ENCODE measurements at regions not wholly inside any gene's neighbourhood (a gene's known extent, or its start where the extent isn't known, plus 50 kb on each side); places are given as distances from the start of the nearest gene placed in this dataset.

DNA sequence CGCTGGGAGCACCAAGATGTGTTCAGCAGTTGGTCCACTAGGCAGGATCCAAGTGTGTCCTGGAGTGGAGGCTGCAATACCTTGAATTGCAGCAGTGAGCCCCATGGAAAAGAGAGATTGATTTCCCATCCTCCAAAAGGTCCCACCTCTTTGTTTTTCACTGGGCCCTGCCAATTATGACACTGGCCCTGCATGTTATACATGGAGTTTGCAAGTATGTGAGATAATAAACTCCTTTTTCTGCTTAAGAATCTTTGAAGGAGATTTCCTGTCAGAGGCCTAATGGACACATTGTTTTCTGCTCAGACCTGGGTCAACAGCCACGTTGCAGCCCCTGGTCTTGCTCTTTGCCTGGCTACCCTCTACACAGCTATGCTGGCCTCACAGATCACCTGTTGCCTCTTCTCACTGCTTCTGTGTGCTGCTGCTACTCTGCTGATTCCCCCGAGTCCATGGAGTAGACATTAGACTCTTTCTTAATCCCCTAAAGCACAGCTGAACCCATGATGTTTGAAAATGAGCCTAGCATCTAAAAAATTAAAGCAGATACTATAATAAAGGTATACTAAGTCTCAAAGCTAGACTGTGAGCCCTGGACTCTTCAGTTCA lies 341.9 kb upstream of the CDH11 start:
- TF ChIP-seq, protein P1, sequence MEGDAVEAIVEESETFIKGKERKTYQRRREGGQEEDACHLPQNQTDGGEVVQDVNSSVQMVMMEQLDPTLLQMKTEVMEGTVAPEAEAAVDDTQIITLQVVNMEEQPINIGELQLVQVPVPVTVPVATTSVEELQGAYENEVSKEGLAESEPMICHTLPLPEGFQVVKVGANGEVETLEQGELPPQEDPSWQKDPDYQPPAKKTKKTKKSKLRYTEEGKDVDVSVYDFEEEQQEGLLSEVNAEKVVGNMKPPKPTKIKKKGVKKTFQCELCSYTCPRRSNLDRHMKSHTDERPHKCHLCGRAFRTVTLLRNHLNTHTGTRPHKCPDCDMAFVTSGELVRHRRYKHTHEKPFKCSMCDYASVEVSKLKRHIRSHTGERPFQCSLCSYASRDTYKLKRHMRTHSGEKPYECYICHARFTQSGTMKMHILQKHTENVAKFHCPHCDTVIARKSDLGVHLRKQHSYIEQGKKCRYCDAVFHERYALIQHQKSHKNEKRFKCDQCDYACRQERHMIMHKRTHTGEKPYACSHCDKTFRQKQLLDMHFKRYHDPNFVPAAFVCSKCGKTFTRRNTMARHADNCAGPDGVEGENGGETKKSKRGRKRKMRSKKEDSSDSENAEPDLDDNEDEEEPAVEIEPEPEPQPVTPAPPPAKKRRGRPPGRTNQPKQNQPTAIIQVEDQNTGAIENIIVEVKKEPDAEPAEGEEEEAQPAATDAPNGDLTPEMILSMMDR (IDR thresholded peaks at IDR 0.05): no peak
- no peak for TF ChIP-seq POLR2AphosphoS5 (IDR thresholded peaks at IDR 0.05; ENCODE audit: insufficient read depth in 1 of 2, low read depth in 1 of 2)
- TF ChIP-seq POLR2A (IDR thresholded peaks at IDR 0.05): no peak
- no peak for DNase-seq (ENCODE audit: extremely low spot score in 2 of 2)
- intact Hi-C loops (cut with DNase I): no loop called here
- H3K36me3 ChIP-seq: no peaks in the 10 kb centered on the region
- H3K4me3 ChIP-seq: no peak overlapping the region
- no peaks in the 10 kb centered on the region for H3K9me3 ChIP-seq
- H3K27me3 ChIP-seq: no peaks in the 10 kb centered on the region
- no peaks in the 10 kb centered on the region for H3K4me1 ChIP-seq
- H3K27ac ChIP-seq: no peak overlapping the region

DNA sequence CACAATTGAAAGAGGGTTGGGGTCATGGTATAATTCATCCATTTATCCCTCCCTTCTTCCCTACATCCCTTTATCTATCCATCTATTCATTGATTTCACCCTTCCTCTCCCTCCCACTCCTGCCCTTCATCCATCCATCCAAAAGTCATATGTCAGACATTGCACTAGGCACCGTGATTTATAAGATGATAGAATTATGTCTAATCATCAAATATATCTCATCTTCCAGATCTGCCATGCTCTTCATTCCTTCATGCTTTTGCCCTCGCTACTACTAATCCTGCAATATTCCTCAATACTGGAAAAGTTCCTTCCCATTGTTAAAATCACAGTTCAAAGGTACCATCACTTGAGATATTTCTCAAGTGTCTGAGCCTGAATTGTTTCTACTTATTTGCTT lies 335.2 kb upstream of the CDH11 start:
- DNase-seq (ENCODE audit: extremely low spot score in 2 of 2): no peak
- Histone ChIP-seq H3K4me1 (no peaks in the 10 kb centered on the region), H3K36me3 (no peaks in the 10 kb centered on the region), H3K9me3 (no peaks in the 10 kb centered on the region), H3K4me3 (no peak overlapping the region), H3K27me3 (no peaks in the 10 kb centered on the region), H3K27ac (no peak overlapping the region)
- TF ChIP-seq POLR2AphosphoS5 (IDR thresholded peaks at IDR 0.05; ENCODE audit: insufficient read depth in 1 of 2, low read depth in 1 of 2) (no peak), POLR2A (IDR thresholded peaks at IDR 0.05) (no peak)
- TF ChIP-seq, protein P1 (IDR thresholded peaks at IDR 0.05): no peak
- intact Hi-C loops (cut with DNase I): no loop called here

DNA sequence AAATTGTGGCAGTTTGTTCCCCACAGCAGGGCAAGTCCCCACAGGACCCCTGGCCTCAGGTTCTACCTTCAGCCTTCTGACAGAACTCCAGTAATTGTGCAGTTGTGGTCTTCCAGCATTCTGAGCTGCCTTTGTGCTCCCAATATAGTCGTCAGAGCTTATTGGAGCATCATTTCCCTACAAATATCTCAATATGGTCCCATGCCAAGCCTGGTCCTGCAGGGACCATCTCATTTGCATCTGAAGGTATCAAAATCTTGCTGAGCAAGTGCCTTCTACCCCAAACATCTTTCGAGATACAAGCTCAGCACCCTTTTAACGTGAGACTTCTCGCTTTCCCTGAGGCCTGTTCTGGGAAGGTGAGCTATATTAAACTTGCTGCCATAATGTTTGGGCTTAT lies 333.9 kb upstream of the CDH11 start:
- Histone ChIP-seq H3K4me1 (no peaks in the 10 kb centered on the region), H3K27ac (no peak overlapping the region), H3K27me3 (no peaks in the 10 kb centered on the region), H3K36me3 (no peaks in the 10 kb centered on the region), H3K4me3 (no peak overlapping the region), H3K9me3 (no peaks in the 10 kb centered on the region)
- intact Hi-C loops (cut with DNase I): no loop called here
- DNase-seq (ENCODE audit: extremely low spot score in 2 of 2): no peak
- TF ChIP-seq POLR2AphosphoS5 (IDR thresholded peaks at IDR 0.05; ENCODE audit: insufficient read depth in 1 of 2, low read depth in 1 of 2) (no peak), POLR2A (IDR thresholded peaks at IDR 0.05) (no peak)
- TF ChIP-seq, protein P1 (IDR thresholded peaks at IDR 0.05): no peak

DNA sequence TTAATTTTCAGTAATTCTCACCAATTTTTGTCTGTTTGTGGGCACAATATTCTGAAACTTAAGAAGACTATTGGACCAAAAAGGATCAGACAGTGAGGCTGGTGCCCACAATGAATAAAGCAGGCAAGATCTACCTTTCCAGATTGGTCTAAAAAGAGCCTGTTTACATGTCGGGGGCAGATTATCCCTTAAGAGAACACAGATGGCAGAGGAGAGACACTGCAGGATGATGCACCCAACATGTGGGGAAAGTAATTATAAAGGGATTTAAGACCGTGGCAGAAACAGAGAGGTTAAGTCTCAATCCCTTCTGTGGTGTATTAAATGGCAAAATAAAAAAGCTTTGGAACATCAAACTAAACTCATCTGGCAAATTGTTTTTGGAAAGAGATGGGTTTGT lies 331.8 kb upstream of the CDH11 start:
- Histone ChIP-seq H3K27me3 (no peaks in the 10 kb centered on the region), H3K9me3 (no peaks in the 10 kb centered on the region), H3K4me3 (no peak overlapping the region), H3K27ac (no peak overlapping the region), H3K4me1 (no peaks in the 10 kb centered on the region), H3K36me3 (no peaks in the 10 kb centered on the region)
- TF ChIP-seq POLR2AphosphoS5 (IDR thresholded peaks at IDR 0.05; ENCODE audit: insufficient read depth in 1 of 2, low read depth in 1 of 2) (no peak), POLR2A (IDR thresholded peaks at IDR 0.05) (no peak)
- TF ChIP-seq, protein P1 (IDR thresholded peaks at IDR 0.05): no peak
- intact Hi-C loops (cut with DNase I): no loop called here
- DNase-seq (ENCODE audit: extremely low spot score in 2 of 2): no peak

DNA sequence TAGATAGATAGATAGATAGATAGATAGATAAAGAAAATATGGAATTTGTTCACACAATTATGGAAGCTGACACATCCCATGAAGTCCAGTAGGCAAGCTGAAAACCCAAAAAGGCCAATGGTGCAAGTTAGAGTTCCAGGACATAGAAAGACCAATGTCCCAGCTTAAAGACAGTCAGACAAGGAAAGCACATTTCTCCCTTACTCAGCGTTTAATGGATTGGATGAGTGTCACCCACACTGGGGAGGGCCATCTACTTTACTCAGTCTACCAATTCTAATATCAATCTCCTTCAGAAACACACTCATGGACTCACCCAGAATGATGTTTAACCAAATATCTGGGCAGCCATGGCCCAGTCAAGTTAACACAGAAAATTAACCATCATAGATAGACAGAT lies 327.7 kb upstream of the CDH11 start:
- intact Hi-C loops (cut with DNase I): no loop called here
- H3K27me3 ChIP-seq: no peaks in the 10 kb centered on the region
- TF ChIP-seq, protein P1 (IDR thresholded peaks at IDR 0.05): no peak
- TF ChIP-seq POLR2AphosphoS5 (IDR thresholded peaks at IDR 0.05; ENCODE audit: insufficient read depth in 1 of 2, low read depth in 1 of 2): no peak
- TF ChIP-seq POLR2A (IDR thresholded peaks at IDR 0.05): no peak
- no peak for DNase-seq (ENCODE audit: extremely low spot score in 2 of 2)
- no peak overlapping the region for H3K27ac ChIP-seq
- no peaks in the 10 kb centered on the region for H3K9me3 ChIP-seq
- H3K36me3 ChIP-seq: no peaks in the 10 kb centered on the region
- H3K4me3 ChIP-seq: no peak overlapping the region
- no peaks in the 10 kb centered on the region for H3K4me1 ChIP-seq
